ENCODE measurements at regions not wholly inside any gene's neighbourhood (a gene's known extent, or its start where the extent isn't known, plus 50 kb on each side); places are given as distances from the start of the nearest gene placed in this dataset.

DNA sequence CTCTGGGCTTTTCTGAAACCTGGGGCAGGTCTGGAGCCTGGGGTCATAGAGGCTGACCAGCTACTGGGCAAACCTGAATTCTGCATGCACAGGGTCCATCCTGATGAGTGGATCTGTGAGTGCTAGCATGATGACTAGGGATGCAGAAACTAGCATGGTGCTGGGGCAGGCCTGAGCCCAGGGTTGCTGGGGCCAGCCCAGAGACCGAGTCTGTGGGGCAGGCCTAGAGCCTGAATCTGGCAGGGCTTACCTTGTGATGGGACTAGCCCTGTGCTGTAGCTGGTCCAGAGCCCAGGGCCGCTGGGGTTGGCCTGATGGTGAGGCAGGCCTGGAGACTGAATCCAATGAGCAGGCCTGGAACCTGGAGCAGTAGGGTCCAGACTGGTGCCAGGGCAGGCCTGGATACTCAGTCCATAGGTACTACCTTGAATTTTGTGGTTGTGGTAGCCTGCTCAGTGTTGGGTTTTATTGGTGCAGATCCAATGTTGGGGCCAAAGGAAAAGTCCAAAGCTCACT, 313.5 kb downstream of the TLR4 start:
- H3K4me3 ChIP-seq (ENCODE audit: low read length): no peak overlapping the region
- no peak for DNase-seq (ENCODE audit: low read depth)
- TF ChIP-seq, protein P1, sequence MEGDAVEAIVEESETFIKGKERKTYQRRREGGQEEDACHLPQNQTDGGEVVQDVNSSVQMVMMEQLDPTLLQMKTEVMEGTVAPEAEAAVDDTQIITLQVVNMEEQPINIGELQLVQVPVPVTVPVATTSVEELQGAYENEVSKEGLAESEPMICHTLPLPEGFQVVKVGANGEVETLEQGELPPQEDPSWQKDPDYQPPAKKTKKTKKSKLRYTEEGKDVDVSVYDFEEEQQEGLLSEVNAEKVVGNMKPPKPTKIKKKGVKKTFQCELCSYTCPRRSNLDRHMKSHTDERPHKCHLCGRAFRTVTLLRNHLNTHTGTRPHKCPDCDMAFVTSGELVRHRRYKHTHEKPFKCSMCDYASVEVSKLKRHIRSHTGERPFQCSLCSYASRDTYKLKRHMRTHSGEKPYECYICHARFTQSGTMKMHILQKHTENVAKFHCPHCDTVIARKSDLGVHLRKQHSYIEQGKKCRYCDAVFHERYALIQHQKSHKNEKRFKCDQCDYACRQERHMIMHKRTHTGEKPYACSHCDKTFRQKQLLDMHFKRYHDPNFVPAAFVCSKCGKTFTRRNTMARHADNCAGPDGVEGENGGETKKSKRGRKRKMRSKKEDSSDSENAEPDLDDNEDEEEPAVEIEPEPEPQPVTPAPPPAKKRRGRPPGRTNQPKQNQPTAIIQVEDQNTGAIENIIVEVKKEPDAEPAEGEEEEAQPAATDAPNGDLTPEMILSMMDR (conservative IDR thresholded peaks at IDR 0.05; ENCODE audit: low read length): no peak

DNA sequence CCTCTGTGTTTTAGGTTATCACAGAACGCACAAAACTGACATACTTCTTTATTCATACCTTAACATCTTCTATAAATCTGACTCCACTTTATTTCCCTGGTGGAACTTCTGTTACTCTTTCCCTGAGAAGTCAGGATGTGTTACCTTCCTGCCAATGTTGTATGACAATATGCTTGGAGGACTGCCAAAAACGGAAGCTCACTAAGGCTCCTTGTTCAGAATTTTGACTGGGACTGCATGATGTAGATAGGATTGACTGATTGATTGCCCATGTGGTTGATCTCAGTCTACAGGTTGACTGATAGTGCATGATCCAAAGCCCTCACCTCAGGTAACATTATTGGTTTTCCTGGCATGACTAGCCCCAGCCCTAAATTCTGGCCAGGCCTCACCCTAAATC, 319.4 kb downstream of the TLR4 start:
- no peak overlapping the region for H3K4me3 ChIP-seq (ENCODE audit: low read length)
- TF ChIP-seq, protein P1 (conservative IDR thresholded peaks at IDR 0.05; ENCODE audit: low read length): no peak
- DNase-seq (ENCODE audit: low read depth): no peak

DNA sequence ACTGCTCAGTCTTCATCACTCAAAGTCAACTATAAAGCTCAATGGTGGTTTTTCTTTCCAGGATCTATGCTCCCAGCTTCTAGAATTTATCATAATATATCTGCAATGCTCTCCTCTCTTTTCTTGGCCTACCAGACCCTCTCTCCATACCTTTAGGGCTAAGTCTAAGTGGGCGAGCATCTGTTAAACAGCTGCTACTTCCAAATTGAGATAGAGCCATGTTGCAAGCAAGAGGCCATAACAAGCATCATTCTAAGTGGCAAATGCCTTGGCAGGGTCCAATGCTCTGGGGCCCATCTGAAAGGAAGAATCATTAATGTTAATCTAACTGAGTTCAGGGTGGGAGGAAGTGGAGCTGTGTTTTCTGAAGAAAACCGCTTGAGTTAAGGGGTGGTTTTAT, 324.0 kb downstream of the TLR4 start:
- TF ChIP-seq, protein P1 (conservative IDR thresholded peaks at IDR 0.05; ENCODE audit: low read length): no peak
- no peak for DNase-seq (ENCODE audit: low read depth)
- H3K4me3 ChIP-seq (ENCODE audit: low read length): no peak overlapping the region

DNA sequence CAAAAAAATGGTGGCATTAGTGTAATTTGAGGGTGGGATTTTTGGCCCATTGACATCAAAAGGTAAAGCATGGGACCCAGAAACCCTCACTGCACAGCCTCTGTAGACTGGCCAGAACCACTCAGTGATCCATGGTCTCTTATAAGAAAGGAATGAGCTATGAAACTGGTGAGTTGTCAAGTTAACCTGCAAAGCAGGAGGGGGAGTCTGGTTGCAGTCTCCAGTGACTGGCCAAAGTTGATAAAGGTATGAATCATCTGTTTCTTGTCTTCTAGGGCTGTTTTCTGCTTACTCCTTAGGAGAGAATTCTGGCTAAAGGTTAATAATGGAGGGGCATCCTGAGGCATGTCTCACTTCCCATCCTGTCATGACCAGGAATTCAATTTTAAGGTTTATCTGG, 325.2 kb downstream of the TLR4 start:
- DNase-seq (ENCODE audit: low read depth): no peak
- no peak overlapping the region for H3K4me3 ChIP-seq (ENCODE audit: low read length)
- TF ChIP-seq, protein P1 (conservative IDR thresholded peaks at IDR 0.05; ENCODE audit: low read length): no peak

DNA sequence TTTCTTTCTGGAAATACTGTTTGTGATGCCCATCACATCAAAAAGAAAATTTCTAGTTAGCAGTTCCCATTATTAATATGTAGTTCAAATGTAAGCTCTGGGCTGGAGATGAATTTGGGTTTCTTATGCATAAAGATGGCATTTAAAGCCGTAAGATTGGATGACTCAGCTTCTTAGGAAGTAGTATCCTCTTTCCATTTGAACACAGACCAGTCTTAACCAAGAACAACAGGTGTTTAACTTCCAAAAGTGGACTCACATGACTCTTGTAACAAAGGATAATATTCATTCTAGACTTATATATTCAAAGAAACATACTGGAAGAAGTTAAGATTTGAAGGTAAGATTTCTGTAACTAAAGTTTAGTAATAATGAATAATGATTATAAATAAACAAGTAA, 330.5 kb downstream of the TLR4 start:
- DNase-seq (ENCODE audit: low read depth): no peak
- TF ChIP-seq, protein P1 (conservative IDR thresholded peaks at IDR 0.05; ENCODE audit: low read length): no peak
- H3K4me3 ChIP-seq (ENCODE audit: low read length): no peak overlapping the region

DNA sequence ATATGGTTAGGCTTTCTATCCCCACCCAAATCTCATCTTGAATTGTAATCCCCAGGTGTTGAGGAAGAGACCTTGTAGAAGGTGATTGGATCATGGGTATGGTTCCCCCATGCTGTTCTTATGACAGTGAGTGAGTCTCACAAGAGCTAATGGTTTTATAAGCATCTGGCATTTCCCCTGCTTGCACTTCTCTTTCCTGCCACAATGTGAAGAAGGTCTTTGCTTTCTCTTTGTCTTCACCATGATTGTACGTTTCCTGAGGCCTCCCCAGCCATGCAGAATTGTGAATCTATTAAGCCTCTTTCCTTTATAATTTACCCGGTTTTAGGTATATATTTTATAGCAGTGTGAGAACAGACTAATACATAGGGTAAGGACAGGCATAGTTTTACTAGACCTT, 334.5 kb downstream of the TLR4 start:
- no peak for DNase-seq (ENCODE audit: low read depth)
- TF ChIP-seq, protein P1 (conservative IDR thresholded peaks at IDR 0.05; ENCODE audit: low read length): no peak
- no peak overlapping the region for H3K4me3 ChIP-seq (ENCODE audit: low read length)

DNA sequence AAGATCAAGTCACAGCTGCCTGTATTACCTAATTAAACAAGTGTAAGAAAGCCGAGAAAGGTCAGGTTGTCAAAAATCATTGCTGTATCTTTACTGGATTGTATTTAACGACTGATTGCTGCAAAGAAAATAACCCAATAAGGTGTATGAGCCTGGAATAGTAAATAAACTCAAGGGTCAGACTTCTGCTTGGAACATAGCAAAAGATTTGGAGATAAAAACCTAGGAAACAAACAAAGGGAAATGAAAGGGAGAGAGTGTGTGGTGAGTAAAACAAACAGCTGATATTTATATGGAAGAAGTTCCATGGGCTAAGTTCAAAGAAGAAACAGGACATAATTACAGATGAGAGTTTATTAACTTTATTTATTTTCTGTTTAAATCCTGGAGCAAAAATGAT, 354.0 kb downstream of the TLR4 start:
- TF ChIP-seq, protein P1 (conservative IDR thresholded peaks at IDR 0.05; ENCODE audit: low read length): no peak
- DNase-seq (ENCODE audit: low read depth): no peak
- H3K4me3 ChIP-seq (ENCODE audit: low read length): no peak overlapping the region

Measured in AG10803 (cell line).